LNCAP (cell line): ENCODE measurements at regions not wholly inside any gene's neighbourhood (a gene's known extent, or its start where the extent isn't known, plus 50 kb on each side); places are given as distances from the start of the nearest gene placed in this dataset.

Experiments used
- CTCF ChIP-seq: fragments of 450-650 bp; IDR thresholded peaks from 2 replicates; pipeline ENCODE4 v1.5.1; 2017; ENCODE audit warnings: mild to moderate bottlenecking

- no peak for TF ChIP-seq CTCF
Measured at GRCh38 chr11:134938212-134938611, 526.2 kb upstream of the B3GAT1 start.

GRCh38 chr11:134932761-134933160 lies 520.7 kb upstream of the B3GAT1 start:
- no peak for TF ChIP-seq CTCF

GRCh38 chr11:134925432-134925831 lies 513.4 kb upstream of the B3GAT1 start:
- TF ChIP-seq CTCF: no peak

- TF ChIP-seq CTCF: no peak
Measured at GRCh38 chr11:134923441-134923840, 511.4 kb upstream of the B3GAT1 start.

GRCh38 chr11:134921938-134922337 lies 509.9 kb upstream of the B3GAT1 start:
- no peak for TF ChIP-seq CTCF

- no peak for TF ChIP-seq CTCF
Measured at GRCh38 chr11:134920851-134921608, 509.0 kb upstream of the B3GAT1 start.

- TF ChIP-seq CTCF: no peak
Measured at GRCh38 chr11:134916421-134917213, 504.6 kb upstream of the B3GAT1 start.
